GM18907 (cell line): ENCODE measurements at regions not wholly inside any gene's neighbourhood (a gene's known extent, or its start where the extent isn't known, plus 50 kb on each side); places are given as distances from the start of the nearest gene placed in this dataset.
"Not testable (repeated sequence)": the region's sequence is repeated elsewhere in the genome, so short reads cannot be mapped to it uniquely, and the experiment has no call there.

ENCODE experiments used
- ATAC-seq: cut with Tn5 transposase; IDR thresholded peaks from one replicate; pipeline ENCODE4 v1.9.1; 2021; ENCODE audit warnings: mild to moderate bottlenecking, moderate library complexity; ENCODE audit not compliant: unreplicated experiment

DNA sequence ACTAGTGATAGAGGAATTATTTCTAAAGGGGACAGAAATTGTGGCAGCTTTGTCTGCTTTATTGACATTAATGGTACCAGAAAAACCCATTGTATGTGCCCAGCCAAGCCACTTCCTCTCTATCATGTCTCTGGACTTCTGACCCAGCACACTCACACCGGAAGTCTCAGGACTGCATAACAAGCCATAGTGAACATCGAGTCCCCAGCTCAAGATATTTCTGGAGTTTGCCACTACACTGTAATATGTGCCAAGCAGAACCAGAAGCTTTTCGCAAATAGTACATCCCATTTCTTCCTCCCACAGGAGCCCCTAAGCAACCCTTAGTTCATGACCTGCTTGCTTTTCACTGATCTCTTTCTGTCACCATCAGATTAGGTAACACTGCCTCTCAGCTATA, 187.4 kb upstream of the GHR start:
- no peak for ATAC-seq

- no peak for ATAC-seq
Measured at GRCh38 chr5:42241636-42242035, 181.6 kb upstream of the GHR start.

GRCh38 chr5:42242210-42242609, 181.0 kb upstream of the GHR start:
- ATAC-seq, result no peak

GRCh38 chr5:42242881-42243485, 180.3 kb upstream of the GHR start:
- no peak for ATAC-seq

GRCh38 chr5:42252306-42252705, 170.9 kb upstream of the GHR start:
- ATAC-seq, result no peak

GRCh38 chr5:42259914-42260313, 163.3 kb upstream of the GHR start:
- ATAC-seq, result not testable (repeated sequence)

DNA sequence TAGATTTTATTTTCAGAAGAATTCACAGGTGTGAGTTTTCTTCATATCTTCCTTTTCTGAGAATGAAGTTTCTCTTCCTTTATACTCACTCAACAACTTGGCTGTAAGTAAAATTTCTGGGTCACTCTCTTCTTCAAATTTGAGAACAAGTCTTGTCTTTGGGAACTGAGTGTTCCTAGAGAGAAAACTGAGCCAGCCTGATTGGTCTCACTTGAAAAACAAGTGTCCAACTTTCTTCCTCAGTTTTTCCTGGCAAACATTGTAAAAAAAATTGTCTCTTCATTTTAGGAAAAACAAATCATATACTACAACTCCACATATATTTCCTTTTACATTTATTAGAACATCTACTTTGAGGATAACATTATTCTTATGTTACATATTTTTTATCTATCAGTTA, 156.1 kb upstream of the GHR start:
- ATAC-seq, result no peak

DNA sequence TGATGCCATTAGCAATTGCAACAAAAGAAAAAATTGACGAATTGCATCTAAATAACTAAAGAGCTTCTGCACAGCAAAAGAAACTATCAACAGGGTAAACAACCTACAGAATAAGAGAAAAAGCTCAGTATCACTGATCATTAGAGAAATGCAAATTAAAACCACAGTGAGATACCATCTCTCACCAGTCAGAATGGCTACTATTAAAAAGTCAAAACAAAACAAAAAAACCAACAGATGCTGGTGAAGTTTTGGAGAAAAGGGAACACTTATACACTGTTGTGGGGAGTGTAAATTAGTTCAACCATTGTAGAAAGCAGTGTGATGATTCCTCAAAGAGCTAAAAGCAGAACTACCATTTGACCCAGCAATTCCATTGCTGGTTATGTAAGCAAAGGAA, 155.1 kb upstream of the GHR start:
- ATAC-seq, result not testable (repeated sequence)

GRCh38 chr5:42268630-42269029, 154.6 kb upstream of the GHR start:
- no peak for ATAC-seq

- no peak for ATAC-seq
Measured at GRCh38 chr5:42270771-42271170, 152.5 kb upstream of the GHR start.

DNA sequence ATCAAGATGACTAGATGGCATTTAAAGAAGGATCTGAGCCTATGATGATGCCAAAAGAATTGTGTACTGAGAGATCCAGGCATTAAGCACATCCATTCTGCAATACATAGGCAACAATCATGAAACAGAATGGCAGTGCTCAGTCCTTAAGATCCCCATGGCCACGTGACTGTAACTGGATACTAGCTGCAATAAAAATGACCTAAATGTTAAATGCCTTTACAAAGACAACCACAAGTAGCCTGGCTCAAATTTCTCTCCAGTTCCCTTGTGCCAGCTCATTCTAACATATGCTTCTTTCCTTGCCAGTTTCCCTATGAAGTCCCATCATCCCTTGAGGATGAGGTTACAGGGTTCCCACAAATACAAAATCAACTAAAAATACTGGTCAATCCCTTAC, 148.3 kb upstream of the GHR start:
- ATAC-seq, result no peak

DNA sequence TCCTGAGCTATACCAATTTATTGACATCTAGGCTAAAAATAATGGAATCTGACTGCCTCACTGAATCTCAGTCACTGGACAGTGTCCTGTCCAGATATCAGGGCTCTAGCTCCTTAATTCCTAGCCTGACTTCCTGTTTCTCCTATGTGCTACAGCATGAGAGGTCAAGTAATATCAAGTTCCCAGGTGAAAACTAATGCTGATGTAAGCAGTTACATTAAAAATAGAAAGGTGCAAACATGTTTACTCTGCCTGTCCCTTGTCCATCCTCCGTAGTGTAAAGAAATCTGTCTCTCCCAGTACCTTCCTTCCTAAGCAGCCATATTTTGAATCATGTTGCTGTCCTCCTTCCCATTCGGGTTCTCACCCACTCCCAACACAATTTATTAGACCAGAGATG, 145.9 kb upstream of the GHR start:
- no peak for ATAC-seq

GRCh38 chr5:42284584-42284983, 138.7 kb upstream of the GHR start:
- ATAC-seq, result no peak

- no peak for ATAC-seq
Measured at GRCh38 chr5:42285230-42285629, 138.0 kb upstream of the GHR start.

DNA sequence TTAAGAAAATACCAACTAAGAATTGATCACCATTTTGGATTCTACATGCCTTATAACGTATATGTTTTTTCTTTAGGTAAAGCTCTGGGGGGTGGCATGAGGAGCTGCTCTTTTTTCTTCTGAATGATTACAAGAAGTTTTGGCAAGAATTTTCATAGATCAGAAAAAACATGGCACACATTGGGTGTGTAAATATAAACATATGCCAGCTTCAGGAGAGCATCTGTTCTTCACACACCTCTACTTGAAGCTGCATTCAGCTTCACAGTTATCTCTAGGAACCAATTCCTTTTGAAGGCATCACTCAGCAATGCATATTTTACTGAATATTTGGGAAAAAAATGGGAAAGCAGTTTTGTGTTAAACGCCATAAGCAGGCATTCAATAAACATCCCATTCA, 122.7 kb upstream of the GHR start:
- ATAC-seq, result no peak

GRCh38 chr5:42301349-42301748, 121.9 kb upstream of the GHR start:
- no peak for ATAC-seq

GRCh38 chr5:42302186-42302585, 121.1 kb upstream of the GHR start:
- no peak for ATAC-seq

- ATAC-seq, result no peak
Measured at GRCh38 chr5:42306287-42306686, 117.0 kb upstream of the GHR start.

- ATAC-seq, result no peak
Measured at GRCh38 chr5:42309865-42310264, 113.4 kb upstream of the GHR start.

- ATAC-seq, result no peak
Measured at GRCh38 chr5:42315214-42315613, 108.0 kb upstream of the GHR start.

GRCh38 chr5:42317575-42317974, 105.7 kb upstream of the GHR start:
- no peak for ATAC-seq

DNA sequence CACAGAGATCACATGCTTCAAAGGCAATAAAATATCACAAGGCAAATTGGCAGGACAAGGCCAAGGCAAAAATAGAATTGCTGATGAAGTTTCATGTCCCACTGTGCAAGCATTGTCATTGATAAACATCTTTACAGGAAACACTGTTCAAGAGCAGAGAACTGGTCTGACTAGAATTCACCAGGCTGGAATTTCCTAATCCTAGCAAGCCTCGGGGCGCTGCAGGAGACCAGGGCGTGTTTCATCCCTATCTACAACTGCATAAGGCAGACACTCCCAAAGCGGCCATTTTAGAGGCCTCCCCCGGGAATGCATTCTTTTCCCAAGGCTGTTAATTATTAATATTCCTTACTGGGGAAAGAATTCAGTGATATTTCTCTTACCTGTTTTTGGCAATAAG, 103.7 kb upstream of the GHR start:
- not testable (repeated sequence) for ATAC-seq

GRCh38 chr5:42321785-42322184, 101.5 kb upstream of the GHR start:
- no peak for ATAC-seq

DNA sequence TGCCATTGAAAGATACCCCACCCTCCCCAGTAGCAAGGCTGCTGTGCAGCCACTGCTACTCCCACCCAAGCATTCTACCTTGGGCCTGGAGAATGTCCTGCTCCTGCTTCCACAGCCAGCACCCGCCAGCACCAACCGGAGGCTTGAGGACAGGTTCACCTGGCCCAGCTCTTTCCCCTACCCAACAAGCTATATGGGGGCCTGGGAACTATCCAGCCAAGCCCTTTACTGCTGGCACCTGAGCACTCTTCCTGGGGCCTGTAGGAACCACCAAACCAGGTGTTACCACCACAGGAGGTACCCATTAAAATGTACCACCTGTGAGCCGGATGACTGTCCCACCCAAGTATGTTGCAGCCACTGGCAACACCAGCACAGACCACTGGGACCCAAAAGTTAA, 86.1 kb upstream of the GHR start:
- no peak for ATAC-seq
